H9 (cell line): ENCODE measurements at regions not wholly inside any gene's neighbourhood (a gene's known extent, or its start where the extent isn't known, plus 50 kb on each side); places are given as distances from the start of the nearest gene placed in this dataset.

Experiments
- DNase-seq: peaks from one replicate; pipeline ENCODE4 v3.0.0-alpha.2; 2017
- H2AFZ ChIP-seq: one replicate; pipeline ENCODE4 v1.6.1; 2013; ENCODE audit warnings: mild to moderate bottlenecking, low read length, control low read depth, moderate library complexity
- H2AK5ac ChIP-seq: 2 replicates; pipeline ENCODE4 v1.6.1; 2013; ENCODE audit warnings: low read length, control low read depth, mixed read lengths; ENCODE audit not compliant: insufficient read length
- H2BK120ac ChIP-seq: one replicate; pipeline ENCODE4 v1.6.1; 2013; ENCODE audit warnings: low read depth, mild to moderate bottlenecking, low read length, control low read depth, inconsistent platforms; ENCODE audit not compliant: poor library complexity, severe bottlenecking
- H2BK12ac ChIP-seq: 2 replicates; pipeline ENCODE4 v1.6.1; 2013; ENCODE audit warnings: low read length, control low read depth, mixed read lengths, low read depth; ENCODE audit not compliant: insufficient read length
- H2BK15ac ChIP-seq: 2 replicates; pipeline ENCODE4 v1.6.1; 2013; ENCODE audit warnings: low read depth, low read length, control low read depth
- H2BK20ac ChIP-seq: one replicate; pipeline ENCODE4 v1.6.1; 2013; ENCODE audit warnings: low read depth, mild to moderate bottlenecking, low read length, control low read depth, inconsistent platforms; ENCODE audit not compliant: poor library complexity, severe bottlenecking
- H2BK5ac ChIP-seq: 2 replicates; pipeline ENCODE4 v1.6.1; 2013; ENCODE audit warnings: low read length, control low read depth, mixed read lengths; ENCODE audit not compliant: insufficient read length
- H3K14ac ChIP-seq: 2 replicates; pipeline ENCODE4 v1.6.1; 2013; ENCODE audit warnings: low read length, control low read depth; ENCODE audit not compliant: insufficient read depth
- H3K18ac ChIP-seq: 2 replicates; pipeline ENCODE4 v1.6.1; 2013; ENCODE audit warnings: low read depth, mild to moderate bottlenecking, mixed read lengths, low read length, control low read depth; ENCODE audit not compliant: insufficient read length
- H3K23ac ChIP-seq: 2 replicates; pipeline ENCODE4 v1.6.1; 2013; ENCODE audit warnings: low read length, control low read depth, mixed read lengths, low read depth; ENCODE audit not compliant: insufficient read length
- H3K23me2 ChIP-seq: 2 replicates; pipeline ENCODE4 v1.6.1; 2013; ENCODE audit warnings: low read depth, mild to moderate bottlenecking, mixed read lengths, low read length, control low read depth; ENCODE audit not compliant: insufficient read length, poor library complexity, severe bottlenecking
- H3K27ac ChIP-seq: 2 replicates; pipeline ENCODE4 v1.5.1; 2013; ENCODE audit warnings: low read length, control low read depth, mixed read lengths, low read depth; ENCODE audit not compliant: insufficient read length
- H3K27me3 ChIP-seq: 2 replicates; pipeline ENCODE4 v1.6.1; 2013; ENCODE audit warnings: low read length, control low read depth, inconsistent platforms; ENCODE audit not compliant: insufficient read depth
- H3K4ac ChIP-seq: 2 replicates; pipeline ENCODE4 v1.6.1; 2013; ENCODE audit warnings: low read depth, mild to moderate bottlenecking, control low read depth, inconsistent platforms, low read length, moderate library complexity
- H3K4me1 ChIP-seq: 2 replicates; pipeline ENCODE4 v1.6.1; 2013; ENCODE audit warnings: low read length, control low read depth, inconsistent platforms; ENCODE audit not compliant: insufficient read depth
- H3K4me2 ChIP-seq: 2 replicates; pipeline ENCODE4 v1.6.1; 2013; ENCODE audit warnings: low read length, control low read depth, mixed read lengths; ENCODE audit not compliant: insufficient read length, insufficient read depth
- H3K56ac ChIP-seq: 2 replicates; pipeline ENCODE4 v1.6.1; 2013; ENCODE audit warnings: low read depth, mild to moderate bottlenecking, mixed read lengths, low read length, control low read depth; ENCODE audit not compliant: insufficient read length
- H3K79me1 ChIP-seq: 2 replicates; pipeline ENCODE4 v1.6.1; 2013; ENCODE audit warnings: low read depth, mild to moderate bottlenecking, moderate library complexity, low read length, control low read depth, inconsistent platforms; ENCODE audit not compliant: insufficient read depth, poor library complexity, severe bottlenecking
- H3K79me2 ChIP-seq: 2 replicates; pipeline ENCODE4 v1.6.1; 2013; ENCODE audit warnings: low read length, control low read depth, inconsistent platforms; ENCODE audit not compliant: insufficient read depth
- H3K9ac ChIP-seq: 2 replicates; pipeline ENCODE4 v1.6.1; 2013; ENCODE audit warnings: low read length, control low read depth, mixed read lengths; ENCODE audit not compliant: insufficient read length; ENCODE audit errors: extremely low read depth
- H3K9me3 ChIP-seq: one replicate; pipeline ENCODE4 v1.6.1; 2013; ENCODE audit warnings: low read depth, low read length, inconsistent platforms; ENCODE audit not compliant: control insufficient read depth
- H3T11ph ChIP-seq: one replicate; pipeline ENCODE4 v1.6.1; 2013; ENCODE audit warnings: mild to moderate bottlenecking, low read length, control low read depth, inconsistent platforms
- H4K20me1 ChIP-seq: one replicate; pipeline ENCODE4 v1.6.1; 2013; ENCODE audit not compliant: control insufficient read depth, insufficient read length, insufficient read depth
- H4K5ac ChIP-seq: 2 replicates; pipeline ENCODE4 v1.6.1; 2013; ENCODE audit warnings: low read depth, mild to moderate bottlenecking, mixed read lengths, low read length, control low read depth; ENCODE audit not compliant: insufficient read length
- H4K8ac ChIP-seq: replicated peaks from 2 replicates; pipeline ENCODE4 v1.6.1; 2013; ENCODE audit warnings: low read length, control low read depth, mixed read lengths, low read depth; ENCODE audit not compliant: insufficient read length
- H4K91ac ChIP-seq: 2 replicates; pipeline ENCODE4 v1.6.1; 2013; ENCODE audit warnings: low read depth, mild to moderate bottlenecking, moderate library complexity, mixed read lengths, low read length, control low read depth; ENCODE audit not compliant: insufficient read length
- H3K27ac Mint-ChIP-seq, 3 experiments: 2 replicates in 2 of 3; 3 replicates in 1 of 3; pipeline ENCODE4 v1.8.0; 2020 to 2021; ENCODE audit warnings: mixed read lengths in 3 of 3, mild to moderate bottlenecking in 1 of 3, moderate library complexity in 1 of 3
- H3K27me3 Mint-ChIP-seq: 2 replicates; pipeline ENCODE4 v1.8.0; 2021; ENCODE audit warnings: low read depth, mild to moderate bottlenecking, moderate library complexity, mixed read lengths
- H3K36me3 Mint-ChIP-seq, 3 experiments: 2 replicates in 2 of 3; 3 replicates in 1 of 3; pipeline ENCODE4 v1.8.0; 2020 to 2021; ENCODE audit warnings: low read depth in 3 of 3, mixed read lengths in 3 of 3; ENCODE audit not compliant: insufficient read depth in 1 of 3
- H3K4me1 Mint-ChIP-seq, 2 experiments: 2 replicates each; pipeline ENCODE4 v1.8.0; 2020; ENCODE audit warnings: mixed read lengths in 2 of 2
- H3K4me3 Mint-ChIP-seq, 2 experiments: 2 replicates in 1 of 2; 3 replicates in 1 of 2; pipeline ENCODE4 v1.8.0; 2020 to 2021; ENCODE audit warnings: mild to moderate bottlenecking in 2 of 2, mixed read lengths in 2 of 2, moderate library complexity in 1 of 2
- H3K9me3 Mint-ChIP-seq, 2 experiments: 2 replicates in 1 of 2; 3 replicates in 1 of 2; pipeline ENCODE4 v1.8.0; 2020; ENCODE audit warnings: mild to moderate bottlenecking in 2 of 2, mixed read lengths in 2 of 2, moderate library complexity in 1 of 2
- WGBS: extraction: QIAGEN DNeasy Blood & Tissue Kit; methylation state at CpG from one replicate; pipeline ENCODE4 v1.1.7; 2013; ENCODE audit warnings: missing lambda C conversion rate, low lambda C conversion rate, mixed read lengths; ENCODE audit not compliant: insufficient read length; ENCODE audit errors: extremely low coverage; 5-methylcytosine and 5-hydroxymethylcytosine counted together
- TF ChIP-seq, protein P1 (sequence below): fragments of 200-600 bp; sonication (generic); conservative IDR thresholded peaks from 3 replicates; pipeline ENCODE4 v1.8.0; 2021; ENCODE audit warnings: antibody characterized with exemption, mild to moderate bottlenecking

GRCh38 chr12:91339106-91339505 lies 156.5 kb upstream of the DCN start:
- no peak overlapping the region for H2BK12ac ChIP-seq
- H3K4me1 ChIP-seq: no peaks in the 10 kb centered on the region
- no peak overlapping the region for H2AK5ac ChIP-seq
- H4K20me1 ChIP-seq: no peaks in the 10 kb centered on the region
- no peak overlapping the region for H3K27ac Mint-ChIP-seq
- WGBS: no CpG with 5 or more reads among the region's 2 CpGs
- TF ChIP-seq, protein P1, sequence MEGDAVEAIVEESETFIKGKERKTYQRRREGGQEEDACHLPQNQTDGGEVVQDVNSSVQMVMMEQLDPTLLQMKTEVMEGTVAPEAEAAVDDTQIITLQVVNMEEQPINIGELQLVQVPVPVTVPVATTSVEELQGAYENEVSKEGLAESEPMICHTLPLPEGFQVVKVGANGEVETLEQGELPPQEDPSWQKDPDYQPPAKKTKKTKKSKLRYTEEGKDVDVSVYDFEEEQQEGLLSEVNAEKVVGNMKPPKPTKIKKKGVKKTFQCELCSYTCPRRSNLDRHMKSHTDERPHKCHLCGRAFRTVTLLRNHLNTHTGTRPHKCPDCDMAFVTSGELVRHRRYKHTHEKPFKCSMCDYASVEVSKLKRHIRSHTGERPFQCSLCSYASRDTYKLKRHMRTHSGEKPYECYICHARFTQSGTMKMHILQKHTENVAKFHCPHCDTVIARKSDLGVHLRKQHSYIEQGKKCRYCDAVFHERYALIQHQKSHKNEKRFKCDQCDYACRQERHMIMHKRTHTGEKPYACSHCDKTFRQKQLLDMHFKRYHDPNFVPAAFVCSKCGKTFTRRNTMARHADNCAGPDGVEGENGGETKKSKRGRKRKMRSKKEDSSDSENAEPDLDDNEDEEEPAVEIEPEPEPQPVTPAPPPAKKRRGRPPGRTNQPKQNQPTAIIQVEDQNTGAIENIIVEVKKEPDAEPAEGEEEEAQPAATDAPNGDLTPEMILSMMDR: no peak
- H2AFZ ChIP-seq: no peak overlapping the region
- no peak overlapping the region for H3K4me3 Mint-ChIP-seq
- H3K27me3 ChIP-seq: no peaks in the 10 kb centered on the region
- H3K9me3 Mint-ChIP-seq: no peaks in the 10 kb centered on the region
- no peak overlapping the region for H2BK120ac ChIP-seq
- H3K4ac ChIP-seq: no peak overlapping the region
- no peaks in the 10 kb centered on the region for H3K79me2 ChIP-seq
- peaks cover 2% of the 10 kb centered on the region for H3K27me3 Mint-ChIP-seq
- no peak overlapping the region for H4K8ac ChIP-seq
- no peak overlapping the region for H3K9ac ChIP-seq
- H3K23ac ChIP-seq: no peak overlapping the region
- DNase-seq: no peak
- no peak overlapping the region for H4K91ac ChIP-seq
- H2BK20ac ChIP-seq: no peak overlapping the region
- H3K79me1 ChIP-seq: no peaks in the 10 kb centered on the region
- H3K18ac ChIP-seq: no peak overlapping the region
- H3K14ac ChIP-seq: no peak overlapping the region
- no peak overlapping the region for H4K5ac ChIP-seq
- no peak overlapping the region for H3T11ph ChIP-seq
- no peak overlapping the region for H3K56ac ChIP-seq
- no peaks in the 10 kb centered on the region for H3K4me1 Mint-ChIP-seq
- H2BK15ac ChIP-seq: no peak overlapping the region
- H3K36me3 Mint-ChIP-seq: no peaks in the 10 kb centered on the region
- H3K4me2 ChIP-seq: no peak overlapping the region
- H3K27ac ChIP-seq: no peak overlapping the region
- H3K9me3 ChIP-seq: no peaks in the 10 kb centered on the region
- H3K23me2 ChIP-seq: no peaks in the 10 kb centered on the region
- H2BK5ac ChIP-seq: no peak overlapping the region
